ENCODE measurements at regions not wholly inside any gene's neighbourhood (a gene's known extent, or its start where the extent isn't known, plus 50 kb on each side); places are given as distances from the start of the nearest gene placed in this dataset.

GRCh38 chr12:115149685-115150378 lies 465.9 kb upstream of the TBX3 start (continued):
- TF ChIP-seq BDP1 (IDR thresholded peaks at IDR 0.05; ENCODE audit: insufficient read depth, insufficient read length), result no peak

GRCh38 chr12:115149279-115149678 lies 465.3 kb upstream of the TBX3 start:
- Histone ChIP-seq H4K20me1 (replicated peaks; ENCODE audit: control insufficient read depth, insufficient read depth, low read length) (no peaks in the 10 kb centered on the region), H3K4me2 (ENCODE audit: insufficient read depth, low read length) (no peak overlapping the region), H3K9ac (ENCODE audit: insufficient read depth in 1 of 2, low read depth in 2 of 2, low read length in 2 of 2) (no peak overlapping the region), H2AFZ (ENCODE audit: low read depth, low read length) (no peak overlapping the region), H3K36me3 (ENCODE audit: control insufficient read depth, insufficient read depth, low read length) (no peaks in the 10 kb centered on the region), H3K9me3 (replicated peaks; ENCODE audit: control insufficient read depth, insufficient read depth, low read depth, low read length) (no peaks in the 10 kb centered on the region), H3K27ac (ENCODE audit: extremely low read depth, low read depth, low read length) (no peak overlapping the region), H3K4me3 (no peak overlapping the region), H3K4me1 (replicated peaks in 1 of 2; ENCODE audit: control insufficient read depth in 2 of 2, insufficient read depth in 2 of 2, low read length in 2 of 2) (no peaks in the 10 kb centered on the region), H3K27me3 (ENCODE audit: control insufficient read depth in 2 of 2, insufficient read depth in 2 of 2, low read length in 2 of 2) (no peaks in the 10 kb centered on the region), H3K79me2 (ENCODE audit: control insufficient read depth, insufficient read depth, low read length) (no peaks in the 10 kb centered on the region), H3K9me1 (ENCODE audit: control insufficient read depth, insufficient read depth, low read length) (no peaks in the 10 kb centered on the region)
- TF ChIP-seq ZNF318 (IDR thresholded peaks at IDR 0.05; ENCODE audit: borderline replicate concordance in 1 of 2, low read depth in 1 of 2) (no peak), CREBBP (IDR thresholded peaks at IDR 0.05; ENCODE audit: low read depth, low read length) (no peak), XRCC3 (IDR thresholded peaks at IDR 0.05) (no peak), POLR2A (conservative IDR thresholded peaks at IDR 0.05) (no peak), SRSF3 (IDR thresholded peaks at IDR 0.05; ENCODE audit: insufficient read depth, low read length) (no peak)
- ChIA-PET CTCF (ENCODE audit: low intra/inter-chr PET ratio) (no interaction called here), POLR2A (interaction anchor here (0.7 kb wide), 1 partner anchor 788 kb away, joined by 3 read pairs; no protein-coding TSS in a partner anchor)
- DNase-seq (ENCODE audit: extremely low read depth in 1 of 4, low spot score in 3 of 4) (no peak), ATAC-seq (no peak), FAIRE-seq (no peak)
- intact Hi-C loops (cut with micrococcal nuclease), result no loop called here
- WGBS (ENCODE audit: insufficient coverage, low coverage, missing lambda C conversion rate), result 3% methylated on average over 2 of the region's 2 CpGs
- in situ Hi-C loops (cut with MboI), result no loop called here
- BruUV-seq (replicated peaks), result no TSS peak

Data from K562 (cell line).